H1 (cell line): ENCODE measurements at regions not wholly inside any gene's neighbourhood (a gene's known extent, or its start where the extent isn't known, plus 50 kb on each side); places are given as distances from the start of the nearest gene placed in this dataset.

Source experiments
- E2F6 ChIP-seq: IDR thresholded peaks from 2 replicates; pipeline ENCODE4 v1.6.1; 2012; ENCODE audit warnings: inconsistent platforms

- no peak for TF ChIP-seq E2F6
Observed at GRCh38 chr1:38690790-38691449, 168.7 kb downstream of the RRAGC start (continued).
